Tibial artery (tissue), 4 donors: ENCODE measurements at regions not wholly inside any gene's neighbourhood (a gene's known extent, or its start where the extent isn't known, plus 50 kb on each side); places are given as distances from the start of the nearest gene placed in this dataset.
"Not testable (repeated sequence)": the region's sequence is repeated elsewhere in the genome, so short reads cannot be mapped to it uniquely, and the experiment has no call there.

ENCODE experiments used
- DNase-seq, 2 donors: peaks; one replicate each; pipeline ENCODE4 v3.0.0-alpha.2; 2019
- H3K27ac ChIP-seq, 2 donors: fragments of 200-600 bp; sonication (generic) in 1 of 2; 1 replicate in 1 of 2; 2 replicates in 1 of 2; pipeline ENCODE4 v1.5.1; 2018 to 2019; ENCODE audit warnings: mild to moderate bottlenecking in 1 of 2
- H3K27me3 ChIP-seq, 2 donors: fragments of 200-600 bp; sonication (generic) in 1 of 2; one replicate each; pipeline versions ENCODE4 v1.5.1 to v1.6.0; 2016 to 2019
- H3K36me3 ChIP-seq, 3 donors: fragments of 200-600 bp; sonication (generic) in 2 of 3; one replicate each; pipeline ENCODE4 v1.5.1; 2016 to 2019; ENCODE audit warnings: mild to moderate bottlenecking in 2 of 3
- H3K4me1 ChIP-seq, 4 donors: fragments of 200-600 bp; sonication (generic) in 2 of 4; 1 replicate in 3 of 4; 2 replicates in 1 of 4; pipeline ENCODE4 v1.5.1; 2016 to 2019
- H3K4me3 ChIP-seq, 2 donors: fragments of 200-600 bp; sonication (generic) in 1 of 2; 1 replicate in 1 of 2; 2 replicates in 1 of 2; pipeline ENCODE4 v1.5.1; 2018 to 2019; ENCODE audit warnings: mild to moderate bottlenecking in 2 of 2
- H3K9me3 ChIP-seq, 3 donors: fragments of 200-600 bp; sonication (generic) in 1 of 3; one replicate each; pipeline ENCODE4 v1.5.1; 2016 to 2019
- intact Hi-C: fragments of 100-400 bp; cut with DNase I; formaldehyde crosslinking; loops from one replicate; pipeline ENCODE4 v1.15.0; 2023; ENCODE audit warnings: low total_unique reads
- TF ChIP-seq, protein P1 (sequence below), 2 experiments: fragments of 200-600 bp in 1 of 2; fragments of 450-650 bp in 1 of 2; IDR thresholded peaks; one replicate each; pipeline ENCODE4 v1.5.1; 2017 to 2019; ENCODE audit warnings: antibody characterized with exemption in 2 of 2, mild to moderate bottlenecking in 1 of 2, moderate library complexity in 1 of 2

DNA sequence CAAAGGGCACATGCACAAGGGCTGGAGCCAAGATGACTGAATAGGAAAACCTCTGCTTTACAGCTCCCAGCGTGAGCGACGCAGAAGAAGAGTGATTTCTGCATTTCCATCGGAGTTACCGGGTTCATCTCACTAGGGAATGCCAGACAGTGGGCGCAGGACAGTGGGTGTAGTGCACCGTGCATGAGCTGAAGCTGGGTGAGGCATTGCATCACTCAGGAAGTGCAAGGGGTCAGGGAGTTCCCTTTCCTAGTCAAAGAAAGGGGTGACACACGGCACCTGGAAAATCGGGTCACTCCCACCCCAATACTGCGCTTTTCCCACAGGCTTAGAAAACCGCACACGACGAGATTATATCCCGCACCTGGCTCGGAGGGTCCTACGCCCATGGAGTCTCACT is 64.5 kb upstream of the HTR1E start:
- H3K27me3 ChIP-seq, H3K27ac ChIP-seq, H3K4me1 ChIP-seq, H3K36me3 ChIP-seq, intact Hi-C loops, H3K4me3 ChIP-seq, DNase-seq: not testable (repeated sequence)
- peaks cover 0 to 30% (median 18%) of the 10 kb centered on the region in 3 donors for H3K9me3 ChIP-seq

DNA sequence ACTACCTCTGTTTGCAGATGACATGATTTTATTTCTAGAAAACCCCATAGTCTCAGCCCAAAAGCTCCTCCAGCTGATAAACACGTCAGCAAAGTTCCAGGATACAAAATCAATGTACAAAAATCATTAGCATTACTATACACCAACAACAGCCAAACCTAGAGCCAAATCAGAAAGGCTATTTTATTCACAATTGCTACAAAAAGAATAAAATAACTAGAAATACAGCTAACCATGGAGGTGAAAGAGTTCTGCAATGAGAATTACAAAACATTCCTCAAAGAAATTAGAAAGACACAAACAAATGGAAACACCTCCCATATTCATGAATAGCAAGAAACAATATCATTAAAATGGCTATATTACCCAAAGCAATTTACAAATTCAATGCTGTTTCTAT is 65.6 kb upstream of the HTR1E start:
- TF ChIP-seq, protein P1, sequence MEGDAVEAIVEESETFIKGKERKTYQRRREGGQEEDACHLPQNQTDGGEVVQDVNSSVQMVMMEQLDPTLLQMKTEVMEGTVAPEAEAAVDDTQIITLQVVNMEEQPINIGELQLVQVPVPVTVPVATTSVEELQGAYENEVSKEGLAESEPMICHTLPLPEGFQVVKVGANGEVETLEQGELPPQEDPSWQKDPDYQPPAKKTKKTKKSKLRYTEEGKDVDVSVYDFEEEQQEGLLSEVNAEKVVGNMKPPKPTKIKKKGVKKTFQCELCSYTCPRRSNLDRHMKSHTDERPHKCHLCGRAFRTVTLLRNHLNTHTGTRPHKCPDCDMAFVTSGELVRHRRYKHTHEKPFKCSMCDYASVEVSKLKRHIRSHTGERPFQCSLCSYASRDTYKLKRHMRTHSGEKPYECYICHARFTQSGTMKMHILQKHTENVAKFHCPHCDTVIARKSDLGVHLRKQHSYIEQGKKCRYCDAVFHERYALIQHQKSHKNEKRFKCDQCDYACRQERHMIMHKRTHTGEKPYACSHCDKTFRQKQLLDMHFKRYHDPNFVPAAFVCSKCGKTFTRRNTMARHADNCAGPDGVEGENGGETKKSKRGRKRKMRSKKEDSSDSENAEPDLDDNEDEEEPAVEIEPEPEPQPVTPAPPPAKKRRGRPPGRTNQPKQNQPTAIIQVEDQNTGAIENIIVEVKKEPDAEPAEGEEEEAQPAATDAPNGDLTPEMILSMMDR (IDR thresholded peaks at IDR 0.05): no peak
- peaks cover 0 to 30% (median 23%) of the 10 kb centered on the region in 3 donors for H3K9me3 ChIP-seq
- H3K27ac ChIP-seq: no peak overlapping the region
- intact Hi-C loops: no loop called here
- H3K36me3 ChIP-seq: no peaks in the 10 kb centered on the region
- no peak overlapping the region for H3K4me3 ChIP-seq
- H3K4me1 ChIP-seq: no peaks in the 10 kb centered on the region
- H3K27me3 ChIP-seq: no peaks in the 10 kb centered on the region
- no peak for DNase-seq

DNA sequence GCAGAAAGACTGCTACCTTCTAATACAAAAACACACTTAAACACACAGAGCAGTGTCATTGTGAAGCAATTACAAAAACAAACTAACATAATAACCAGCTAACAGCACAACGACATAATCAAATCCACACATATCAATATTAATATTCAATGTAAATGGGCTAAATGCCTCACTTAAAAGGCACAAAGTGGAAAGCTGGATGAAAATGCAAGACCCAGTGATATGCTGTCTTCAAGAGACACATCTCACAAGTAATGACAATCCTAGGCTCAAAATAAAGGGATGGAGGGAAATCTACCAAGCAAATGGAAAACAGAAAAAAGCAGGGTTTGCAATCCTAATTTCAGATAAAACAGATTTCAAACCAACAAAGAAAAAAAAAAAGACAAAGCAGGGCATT is 67.8 kb upstream of the HTR1E start:
- Histone ChIP-seq H3K27ac (no peak overlapping the region), H3K9me3 (peaks cover 0 to 30% (median 23%) of the 10 kb centered on the region in 3 donors), H3K27me3 (no peaks in the 10 kb centered on the region), H3K4me1 (no peaks in the 10 kb centered on the region), H3K36me3 (no peaks in the 10 kb centered on the region), H3K4me3 (no peak overlapping the region)
- intact Hi-C loops: no loop called here
- DNase-seq: no peak
- TF ChIP-seq, protein P1 (IDR thresholded peaks at IDR 0.05): no peak

DNA sequence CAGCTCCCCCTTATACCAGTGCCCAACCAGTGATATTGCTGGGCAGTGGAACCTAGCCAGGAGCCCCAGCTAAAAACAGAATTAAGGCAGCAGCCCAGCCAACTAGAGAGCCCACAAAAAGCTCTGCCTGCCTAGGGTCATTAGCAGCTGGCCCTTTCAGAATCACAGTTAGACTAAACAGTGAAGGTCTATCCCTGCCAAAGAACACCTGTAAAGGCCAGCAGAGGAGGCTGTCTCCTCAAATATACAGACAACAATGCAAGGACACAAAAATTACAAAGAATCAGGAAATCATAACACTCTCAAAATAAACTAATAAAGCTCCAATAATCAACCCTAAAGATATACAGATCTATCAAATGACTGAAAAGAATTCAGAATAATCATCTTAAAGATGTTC is 77.8 kb upstream of the HTR1E start:
- Histone ChIP-seq H3K4me1 (no peaks in the 10 kb centered on the region), H3K27ac (no peak overlapping the region), H3K36me3 (no peaks in the 10 kb centered on the region), H3K9me3 (no peaks in the 10 kb centered on the region), H3K27me3 (no peaks in the 10 kb centered on the region), H3K4me3 (no peak overlapping the region)
- TF ChIP-seq, protein P1 (IDR thresholded peaks at IDR 0.05): no peak
- intact Hi-C loops: no loop called here
- DNase-seq: no peak

DNA sequence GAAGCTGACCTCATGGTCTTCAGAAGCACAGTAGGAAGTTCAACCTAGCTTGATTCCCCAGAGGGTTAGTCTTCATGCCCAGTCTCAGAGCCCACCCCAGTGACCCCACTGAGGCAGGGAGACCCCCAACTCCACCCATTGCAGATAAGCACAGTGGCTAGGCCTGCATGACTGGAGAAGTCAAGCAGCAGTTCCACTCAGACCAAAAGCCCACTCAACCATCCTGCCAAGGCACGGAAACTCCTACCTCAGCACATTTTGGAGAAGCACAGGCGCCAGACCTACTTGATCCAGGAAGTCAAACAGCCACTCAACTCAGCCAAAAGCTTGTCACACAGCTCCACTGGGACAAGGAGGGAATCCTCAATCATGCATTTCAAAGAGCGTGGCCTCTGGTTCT is 78.4 kb upstream of the HTR1E start:
- Histone ChIP-seq H3K4me1 (no peaks in the 10 kb centered on the region), H3K27ac (no peak overlapping the region), H3K9me3 (no peaks in the 10 kb centered on the region), H3K36me3 (no peaks in the 10 kb centered on the region), H3K27me3 (no peaks in the 10 kb centered on the region), H3K4me3 (no peak overlapping the region)
- no peak for DNase-seq
- intact Hi-C loops: no loop called here
- TF ChIP-seq, protein P1 (IDR thresholded peaks at IDR 0.05): no peak

DNA sequence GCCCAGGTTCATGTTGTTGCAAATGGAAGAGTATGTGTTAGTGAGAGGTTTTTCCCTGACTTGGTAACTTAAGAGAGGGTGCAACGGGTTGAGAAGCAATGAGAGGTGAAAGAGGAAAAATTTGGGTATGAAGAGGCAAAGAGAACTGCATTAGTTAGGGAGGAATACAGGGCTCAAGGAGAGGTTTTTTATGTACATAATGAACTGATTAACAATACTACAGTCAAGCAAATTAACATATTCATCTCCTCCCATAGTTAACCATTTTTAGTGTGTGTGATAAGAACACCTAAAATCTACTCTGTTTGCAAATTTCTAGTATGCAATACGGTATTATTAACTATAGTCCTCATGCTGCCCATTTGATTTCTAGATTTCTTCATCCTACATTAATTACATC is 79.5 kb upstream of the HTR1E start:
- TF ChIP-seq, protein P1 (IDR thresholded peaks at IDR 0.05): no peak
- H3K36me3 ChIP-seq: no peaks in the 10 kb centered on the region
- intact Hi-C loops: no loop called here
- H3K27me3 ChIP-seq: no peaks in the 10 kb centered on the region
- no peaks in the 10 kb centered on the region for H3K9me3 ChIP-seq
- H3K4me3 ChIP-seq: no peak overlapping the region
- H3K27ac ChIP-seq: no peak overlapping the region
- DNase-seq: no peak
- H3K4me1 ChIP-seq: no peaks in the 10 kb centered on the region
